GM13977 (cell line): ENCODE measurements at regions not wholly inside any gene's neighbourhood (a gene's known extent, or its start where the extent isn't known, plus 50 kb on each side); places are given as distances from the start of the nearest gene placed in this dataset.

ENCODE experiments used
- DNase-seq: peaks from one replicate; pipeline ENCODE4 v3.0.0; 2012; ENCODE audit warnings: low spot score
- in situ Hi-C: fragments of 300-500 bp; cut with MboI; formaldehyde crosslinking; loops from one replicate; pipeline ENCODE4 v1.12.0; 2022; ENCODE audit warnings: low sequenced_read_pairs, low pct_unique_long_range_greater_than_20kb, mixed read lengths, inconsistent platforms; ENCODE audit not compliant: unreplicated experiment
- TF ChIP-seq, protein P1 (sequence below): IDR thresholded peaks from 2 replicates; pipeline ENCODE4 v1.5.1; 2012; ENCODE audit warnings: mild to moderate bottlenecking, control low read depth; ENCODE audit not compliant: insufficient read depth; ENCODE audit errors: extremely low read depth, missing control alignments

DNA sequence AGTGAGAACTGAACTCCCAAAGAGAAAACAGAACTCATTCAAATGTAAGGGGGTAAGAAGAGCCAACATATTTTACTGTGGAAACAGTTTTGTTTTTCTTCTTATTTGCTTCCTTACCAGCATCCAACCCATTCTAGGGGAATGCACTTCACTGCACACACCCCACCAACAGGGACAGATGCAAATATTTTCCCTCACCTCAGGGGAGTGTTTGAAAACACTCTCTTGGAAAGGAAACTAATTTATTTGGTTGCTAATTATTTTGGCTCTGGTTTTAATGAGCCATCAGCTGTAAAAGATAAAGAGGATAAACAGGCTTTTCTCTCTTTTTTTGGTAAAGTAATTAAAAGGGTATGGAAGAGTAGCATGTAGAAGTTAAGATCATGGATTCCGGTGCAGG is 413.4 kb downstream of the MAN2A1 start:
- no peak for DNase-seq
- in situ Hi-C loops, result no loop called here
- TF ChIP-seq, protein P1, sequence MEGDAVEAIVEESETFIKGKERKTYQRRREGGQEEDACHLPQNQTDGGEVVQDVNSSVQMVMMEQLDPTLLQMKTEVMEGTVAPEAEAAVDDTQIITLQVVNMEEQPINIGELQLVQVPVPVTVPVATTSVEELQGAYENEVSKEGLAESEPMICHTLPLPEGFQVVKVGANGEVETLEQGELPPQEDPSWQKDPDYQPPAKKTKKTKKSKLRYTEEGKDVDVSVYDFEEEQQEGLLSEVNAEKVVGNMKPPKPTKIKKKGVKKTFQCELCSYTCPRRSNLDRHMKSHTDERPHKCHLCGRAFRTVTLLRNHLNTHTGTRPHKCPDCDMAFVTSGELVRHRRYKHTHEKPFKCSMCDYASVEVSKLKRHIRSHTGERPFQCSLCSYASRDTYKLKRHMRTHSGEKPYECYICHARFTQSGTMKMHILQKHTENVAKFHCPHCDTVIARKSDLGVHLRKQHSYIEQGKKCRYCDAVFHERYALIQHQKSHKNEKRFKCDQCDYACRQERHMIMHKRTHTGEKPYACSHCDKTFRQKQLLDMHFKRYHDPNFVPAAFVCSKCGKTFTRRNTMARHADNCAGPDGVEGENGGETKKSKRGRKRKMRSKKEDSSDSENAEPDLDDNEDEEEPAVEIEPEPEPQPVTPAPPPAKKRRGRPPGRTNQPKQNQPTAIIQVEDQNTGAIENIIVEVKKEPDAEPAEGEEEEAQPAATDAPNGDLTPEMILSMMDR, result no peak

- DNase-seq, result no peak
- in situ Hi-C loops, result no loop called here
- TF ChIP-seq, protein P1, result no peak
Observed at GRCh38 chr5:110104060-110104725, 414.5 kb downstream of the MAN2A1 start.

GRCh38 chr5:110104726-110105669 is 415.3 kb downstream of the MAN2A1 start:
- in situ Hi-C loops, result no loop called here
- DNase-seq, result no peak
- TF ChIP-seq, protein P1, result no peak

- DNase-seq, result no peak
- TF ChIP-seq, protein P1, result no peak
- in situ Hi-C loops, result no loop called here
Observed at GRCh38 chr5:110105692-110106091, 416.0 kb downstream of the MAN2A1 start.

DNA sequence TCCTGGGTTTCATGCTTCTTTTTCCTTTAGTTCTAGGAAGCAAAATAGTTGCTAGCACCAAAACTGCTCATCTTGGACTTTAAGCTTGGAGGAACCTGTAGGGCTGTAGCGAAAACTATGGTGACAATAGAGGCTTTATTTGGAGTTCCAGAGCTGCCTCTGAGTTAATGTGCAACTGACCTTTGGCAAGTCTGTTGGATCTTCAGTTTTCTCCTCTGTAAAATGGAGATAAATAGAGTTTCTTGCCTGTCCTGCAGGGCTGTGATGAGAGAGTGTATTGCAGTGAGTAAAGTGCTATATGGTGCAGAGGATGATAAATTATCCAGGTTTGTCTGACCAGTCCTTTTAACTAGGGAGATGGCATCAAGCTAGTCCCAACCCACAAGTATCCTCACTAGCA is 417.0 kb downstream of the MAN2A1 start:
- TF ChIP-seq, protein P1, result no peak
- in situ Hi-C loops, result no loop called here

DNA sequence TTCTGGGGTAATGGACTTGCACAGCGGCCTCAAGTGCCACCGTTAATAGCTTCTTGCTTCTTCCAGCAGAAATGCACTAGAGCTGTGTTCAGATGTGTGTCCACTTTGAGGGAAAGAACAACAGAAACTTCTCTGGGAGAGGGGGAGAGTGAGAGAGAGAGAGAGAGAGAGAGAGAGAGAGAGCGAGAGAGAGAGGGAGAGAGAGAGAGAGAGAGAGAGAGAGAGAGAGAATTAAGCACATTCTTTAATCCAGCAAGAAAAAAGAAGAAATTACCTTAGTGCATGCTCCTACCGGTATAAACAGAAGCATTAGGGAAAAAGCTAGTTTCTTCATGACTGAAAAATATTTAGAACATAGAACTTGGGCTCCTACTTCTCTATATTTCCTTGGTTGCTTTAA is 418.8 kb downstream of the MAN2A1 start:
- TF ChIP-seq, protein P1, result no peak
- in situ Hi-C loops, result no loop called here
- DNase-seq, result no peak

More for the DNA sequence above, 417.0 kb downstream of the MAN2A1 start:
- DNase-seq, result no peak
